ENCODE measurements at regions not wholly inside any gene's neighbourhood (a gene's known extent, or its start where the extent isn't known, plus 50 kb on each side); places are given as distances from the start of the nearest gene placed in this dataset.

GRCh38 chr13:31515427-31515826, 223.9 kb upstream of the RXFP2 start:
- TF ChIP-seq EP300 (IDR thresholded peaks at IDR 0.05) (no peak), CTCF (IDR thresholded peaks at IDR 0.05) (no peak), POLR2A (IDR thresholded peaks at IDR 0.05; ENCODE audit: low read depth) (no peak), POLR2AphosphoS5 (IDR thresholded peaks at IDR 0.05) (no peak)

Measured in esophagus muscularis mucosa (tissue), 4 donors.